ENCODE measurements at regions not wholly inside any gene's neighbourhood (a gene's known extent, or its start where the extent isn't known, plus 50 kb on each side); places are given as distances from the start of the nearest gene placed in this dataset.

DNA sequence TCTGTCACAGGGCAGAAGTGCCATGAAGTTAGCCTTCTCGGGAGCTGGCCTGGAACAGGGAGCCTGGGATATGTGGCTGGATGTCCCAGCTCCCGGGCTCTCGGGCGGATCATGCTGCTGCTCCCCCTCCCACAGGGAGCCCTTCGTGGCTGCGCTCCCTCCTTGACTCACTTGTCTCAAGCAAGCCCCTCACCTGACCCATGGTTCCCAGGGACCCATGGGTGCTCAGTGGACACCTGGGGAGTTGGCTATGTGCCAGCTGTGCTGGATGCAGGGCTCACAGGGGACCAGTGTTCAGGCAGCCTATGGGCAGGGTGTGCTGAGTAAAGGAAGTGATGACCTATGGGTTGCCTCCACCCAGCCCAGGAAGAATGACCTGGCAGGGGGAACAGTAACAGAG is 213.1 kb upstream of the SGCG start:
- WGBS (ENCODE audit: extremely low coverage, insufficient read length, low lambda C conversion rate) = no CpG with 5 or more reads among the region's 6 CpGs
- Mint-ChIP-seq H3K9me3 (no peaks in the 10 kb centered on the region; a peak in 1 of 5 replicates), H3K4me3 (no peak overlapping the region), H3K4me1 (no peaks in the 10 kb centered on the region), H3K27ac (no peak overlapping the region), H3K36me3 (ENCODE audit: insufficient read depth in 1 of 3, low read depth in 3 of 3) (no peaks in the 10 kb centered on the region; a peak in 1 of 7 replicates), H3K27me3 (ENCODE audit: low read depth) (no peaks in the 10 kb centered on the region; the same call in 1 of the 2 replicates)
- Histone ChIP-seq H2BK12ac (ENCODE audit: insufficient read length, low read depth, low read length) (no peak overlapping the region), H3K27me3 (ENCODE audit: insufficient read depth, low read length) (no peaks in the 10 kb centered on the region), H2BK5ac (ENCODE audit: insufficient read length, low read length) (no peak overlapping the region), H3K14ac (ENCODE audit: insufficient read depth, low read length) (no peak overlapping the region), H2AFZ (ENCODE audit: low read length) (no peak overlapping the region), H2AK5ac (ENCODE audit: insufficient read length, low read length) (no peak overlapping the region), H4K5ac (ENCODE audit: insufficient read length, low read depth, low read length) (no peak overlapping the region), H3K27ac (ENCODE audit: insufficient read length, low read depth, low read length) (no peak overlapping the region), H3K23ac (ENCODE audit: insufficient read length, low read depth, low read length) (no peak overlapping the region), H3K9me3 (ENCODE audit: control insufficient read depth, low read depth, low read length) (no peaks in the 10 kb centered on the region), H3K4ac (ENCODE audit: low read depth, low read length) (no peak overlapping the region), H4K91ac (ENCODE audit: insufficient read length, low read depth, low read length) (no peak overlapping the region), H3K4me2 (ENCODE audit: insufficient read depth, insufficient read length, low read length) (no peak overlapping the region), H3K79me1 (ENCODE audit: insufficient read depth, low read depth, low read length, poor library complexity, severe bottlenecking) (no peaks in the 10 kb centered on the region), H3K23me2 (ENCODE audit: insufficient read length, low read depth, low read length, poor library complexity, severe bottlenecking) (no peaks in the 10 kb centered on the region), H3K56ac (ENCODE audit: insufficient read length, low read depth, low read length) (no peak overlapping the region), H3T11ph (ENCODE audit: low read length) (no peak overlapping the region), H3K79me2 (ENCODE audit: insufficient read depth, low read length) (no peaks in the 10 kb centered on the region), H4K8ac (replicated peaks; ENCODE audit: insufficient read length, low read depth, low read length) (no peak overlapping the region), H3K4me1 (ENCODE audit: insufficient read depth, low read length) (no peaks in the 10 kb centered on the region), H3K9ac (ENCODE audit: extremely low read depth, insufficient read length, low read length) (no peak overlapping the region), H2BK20ac (ENCODE audit: low read depth, low read length, poor library complexity, severe bottlenecking) (no peak overlapping the region), H3K18ac (ENCODE audit: insufficient read length, low read depth, low read length) (no peak overlapping the region), H2BK120ac (ENCODE audit: low read depth, low read length, poor library complexity, severe bottlenecking) (no peak overlapping the region), H4K20me1 (ENCODE audit: control insufficient read depth, insufficient read depth, insufficient read length) (no peaks in the 10 kb centered on the region), H2BK15ac (ENCODE audit: low read depth, low read length) (no peak overlapping the region)
- no peak for DNase-seq
- TF ChIP-seq, protein P1, sequence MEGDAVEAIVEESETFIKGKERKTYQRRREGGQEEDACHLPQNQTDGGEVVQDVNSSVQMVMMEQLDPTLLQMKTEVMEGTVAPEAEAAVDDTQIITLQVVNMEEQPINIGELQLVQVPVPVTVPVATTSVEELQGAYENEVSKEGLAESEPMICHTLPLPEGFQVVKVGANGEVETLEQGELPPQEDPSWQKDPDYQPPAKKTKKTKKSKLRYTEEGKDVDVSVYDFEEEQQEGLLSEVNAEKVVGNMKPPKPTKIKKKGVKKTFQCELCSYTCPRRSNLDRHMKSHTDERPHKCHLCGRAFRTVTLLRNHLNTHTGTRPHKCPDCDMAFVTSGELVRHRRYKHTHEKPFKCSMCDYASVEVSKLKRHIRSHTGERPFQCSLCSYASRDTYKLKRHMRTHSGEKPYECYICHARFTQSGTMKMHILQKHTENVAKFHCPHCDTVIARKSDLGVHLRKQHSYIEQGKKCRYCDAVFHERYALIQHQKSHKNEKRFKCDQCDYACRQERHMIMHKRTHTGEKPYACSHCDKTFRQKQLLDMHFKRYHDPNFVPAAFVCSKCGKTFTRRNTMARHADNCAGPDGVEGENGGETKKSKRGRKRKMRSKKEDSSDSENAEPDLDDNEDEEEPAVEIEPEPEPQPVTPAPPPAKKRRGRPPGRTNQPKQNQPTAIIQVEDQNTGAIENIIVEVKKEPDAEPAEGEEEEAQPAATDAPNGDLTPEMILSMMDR (conservative IDR thresholded peaks at IDR 0.05) = no peak
